NCI-H146 treated with DMSO at 0.1 percent for 48 hours (cell line): ENCODE measurements at regions not wholly inside any gene's neighbourhood (a gene's known extent, or its start where the extent isn't known, plus 50 kb on each side); places are given as distances from the start of the nearest gene placed in this dataset.
"Not testable (repeated sequence)": the region's sequence is repeated elsewhere in the genome, so short reads cannot be mapped to it uniquely, and the experiment has no call there.

ENCODE experiments used
- DNase-seq: peaks from one replicate; lab custom pipeline; 2025; ENCODE audit not compliant: unreplicated experiment; lab: John Stamatoyannopoulos, UW

GRCh38 chr20:41690702-41691101, 72.5 kb upstream of the CHD6 start:
- no peak for DNase-seq

- DNase-seq = no peak
Observed at GRCh38 chr20:41686961-41687360, 68.8 kb upstream of the CHD6 start.

DNA sequence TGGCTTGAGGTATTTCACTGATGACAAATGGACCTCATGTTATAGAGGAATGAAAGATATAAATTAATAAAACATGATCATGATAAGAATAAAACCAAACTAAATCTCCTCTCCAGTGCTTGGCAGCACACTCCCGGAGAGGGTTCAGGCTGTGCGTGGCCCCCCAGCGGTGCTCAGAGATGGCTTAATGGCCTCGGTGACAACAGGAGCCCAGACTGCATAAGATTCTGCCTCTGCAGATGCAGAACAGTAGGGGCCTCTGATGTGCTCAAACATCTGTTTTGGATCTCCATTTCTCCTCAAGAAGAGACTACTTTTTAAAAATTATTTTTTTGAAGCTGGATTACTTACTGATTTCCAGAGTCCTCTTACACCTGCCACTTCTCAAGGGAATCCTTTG, 67.0 kb upstream of the CHD6 start:
- DNase-seq = not testable (repeated sequence)

DNA sequence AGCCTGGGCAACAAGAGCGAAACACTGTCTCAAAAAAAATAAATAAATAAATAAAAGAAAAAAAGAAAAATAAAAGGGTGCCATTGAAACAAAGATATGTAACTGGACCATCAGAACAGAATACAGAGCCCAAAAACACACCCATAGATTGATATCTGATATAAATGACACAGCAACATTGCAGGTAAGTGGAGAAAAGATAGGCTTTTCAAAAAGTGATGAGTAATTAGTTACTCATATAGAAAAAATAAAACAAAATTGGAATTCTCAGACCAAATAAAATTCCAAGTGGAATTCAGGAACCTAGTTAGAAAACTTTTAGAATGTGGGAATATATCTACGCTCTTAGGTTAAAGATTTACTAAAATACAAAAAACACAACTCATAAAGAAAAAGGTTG, 60.6 kb upstream of the CHD6 start:
- DNase-seq = no peak

- no peak for DNase-seq
Observed at GRCh38 chr20:41672282-41672681, 54.1 kb upstream of the CHD6 start.

DNA sequence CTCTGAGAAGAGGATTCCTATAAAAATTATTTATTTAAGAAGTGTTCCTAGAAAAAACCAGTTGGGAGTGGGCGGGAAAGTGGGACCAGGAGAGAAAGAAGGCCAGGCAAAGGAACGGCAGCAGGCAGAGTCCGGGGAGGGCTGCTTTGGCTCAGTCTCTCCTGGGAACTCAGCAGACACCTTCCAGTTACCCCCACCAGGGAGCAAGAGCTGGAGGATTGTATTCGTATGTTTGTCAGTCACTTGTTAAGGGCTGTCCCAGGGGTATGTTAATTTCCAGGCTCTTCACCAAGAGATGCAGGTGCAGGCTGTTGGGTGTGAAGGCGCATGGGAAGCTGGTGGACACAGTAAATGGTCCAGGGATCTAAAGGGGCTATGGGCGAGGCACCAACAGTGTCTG, 53.0 kb upstream of the CHD6 start:
- no peak for DNase-seq

DNA sequence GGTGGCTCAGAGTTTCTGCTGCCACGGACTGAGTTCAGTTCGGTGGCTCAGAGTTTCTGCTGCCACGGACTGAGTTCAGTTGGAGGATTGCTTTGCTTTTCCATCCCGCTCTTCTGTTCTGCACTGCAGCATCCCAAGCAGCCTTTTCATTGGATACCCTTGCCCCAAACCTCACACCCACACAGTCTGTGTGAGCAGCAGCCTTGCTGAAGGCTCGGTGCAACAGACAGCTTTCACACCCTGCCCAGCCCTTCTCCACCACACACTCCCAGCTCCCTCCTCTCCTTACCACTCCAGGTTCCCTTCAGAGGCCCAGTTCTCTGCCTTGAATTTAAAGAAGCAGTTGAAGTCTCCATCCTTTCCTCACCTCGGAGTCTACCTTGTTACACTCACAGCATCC, 52.5 kb upstream of the CHD6 start:
- no peak for DNase-seq

DNA sequence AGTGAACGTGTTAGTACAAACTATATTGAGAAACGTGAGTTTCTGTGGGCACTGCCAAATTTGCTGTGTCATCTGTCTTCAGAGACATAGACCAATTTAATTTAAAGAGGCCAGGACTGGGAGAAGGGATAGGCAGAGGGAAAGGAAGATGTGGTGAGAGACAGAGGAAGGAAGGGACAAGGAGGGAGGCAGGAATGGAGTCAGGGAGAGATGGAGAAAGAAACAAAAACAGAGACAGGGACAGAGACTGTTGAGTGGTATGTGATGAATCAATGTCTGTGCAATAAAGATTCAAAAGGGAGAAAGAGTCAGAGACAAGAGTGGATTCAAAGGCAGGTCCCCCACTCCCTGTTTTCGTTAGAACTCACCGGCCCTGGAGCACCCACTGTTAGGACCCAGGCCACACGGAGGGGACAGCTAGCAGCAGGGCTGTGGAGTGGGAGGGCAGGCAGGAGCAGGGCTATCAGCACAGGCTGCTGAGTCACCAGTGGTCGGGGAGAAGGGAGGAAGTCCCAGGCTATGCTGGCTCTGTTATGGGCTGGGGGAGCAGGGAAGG, 51.6 kb upstream of the CHD6 start:
- no peak for DNase-seq

- DNase-seq = no peak
Observed at GRCh38 chr20:41668057-41668749, 50.0 kb upstream of the CHD6 start.
